Uterus (tissue), 3 donors: ENCODE measurements at regions not wholly inside any gene's neighbourhood (a gene's known extent, or its start where the extent isn't known, plus 50 kb on each side); places are given as distances from the start of the nearest gene placed in this dataset.
"Not testable (repeated sequence)": the region's sequence is repeated elsewhere in the genome, so short reads cannot be mapped to it uniquely, and the experiment has no call there.

Experiments used
- DNase-seq, 2 donors: peaks; one replicate each; pipeline ENCODE4 v3.0.0-alpha.2; 2019 to 2020
- H3K27ac ChIP-seq, 2 donors: fragments of 200-600 bp; sonication (generic); 1 replicate in 1 of 2; 2 replicates in 1 of 2; pipeline ENCODE4 v1.5.1; 2016 to 2018
- H3K27me3 ChIP-seq, 2 donors: fragments of 200-600 bp; sonication (generic); one replicate each; pipeline ENCODE4 v1.5.1; 2018 to 2019; ENCODE audit warnings: control low read depth in 1 of 2
- H3K36me3 ChIP-seq, 2 donors: fragments of 200-600 bp; sonication (generic); one replicate each; pipeline ENCODE4 v1.5.1; 2019; ENCODE audit warnings: control low read depth in 1 of 2
- H3K4me1 ChIP-seq, 2 donors: fragments of 200-600 bp; sonication (generic); one replicate each; pipeline ENCODE4 v1.5.1; 2018 to 2019; ENCODE audit warnings: control low read depth in 1 of 2
- H3K4me3 ChIP-seq, 2 donors: fragments of 200-600 bp; sonication (generic); 1 replicate in 1 of 2; 2 replicates in 1 of 2; pipeline ENCODE4 v1.5.1; 2018 to 2019; ENCODE audit warnings: mild to moderate bottlenecking in 1 of 2
- H3K9me3 ChIP-seq, 2 donors: fragments of 200-600 bp; sonication (generic); one replicate each; pipeline ENCODE4 v1.5.1; 2019; ENCODE audit warnings: control low read depth in 1 of 2
- POLR2A ChIP-seq, 2 donors: fragments of 450-650 bp; IDR thresholded peaks; one replicate each; pipeline ENCODE4 v1.6.1; 2016; ENCODE audit warnings: antibody characterized with exemption in 2 of 2, mild to moderate bottlenecking in 1 of 2, moderate library complexity in 1 of 2
- intact Hi-C: fragments of 100-400 bp; cut with DNase I; formaldehyde crosslinking; loops from one replicate; pipeline ENCODE4 v1.15.1; 2023; ENCODE audit warnings: low total_unique reads
- TF ChIP-seq, protein P1 (sequence below), 4 experiments: fragments of 200-600 bp in 2 of 4; fragments of 450-650 bp in 2 of 4; sonication (generic) in 2 of 4; IDR thresholded peaks; one replicate each; pipeline ENCODE4 v1.5.1; 2016 to 2019; ENCODE audit warnings: antibody characterized with exemption in 4 of 4, mild to moderate bottlenecking in 2 of 4, moderate library complexity in 1 of 4
- donor health status: DM: yes; HTN: yes; CAD: no.

DNA sequence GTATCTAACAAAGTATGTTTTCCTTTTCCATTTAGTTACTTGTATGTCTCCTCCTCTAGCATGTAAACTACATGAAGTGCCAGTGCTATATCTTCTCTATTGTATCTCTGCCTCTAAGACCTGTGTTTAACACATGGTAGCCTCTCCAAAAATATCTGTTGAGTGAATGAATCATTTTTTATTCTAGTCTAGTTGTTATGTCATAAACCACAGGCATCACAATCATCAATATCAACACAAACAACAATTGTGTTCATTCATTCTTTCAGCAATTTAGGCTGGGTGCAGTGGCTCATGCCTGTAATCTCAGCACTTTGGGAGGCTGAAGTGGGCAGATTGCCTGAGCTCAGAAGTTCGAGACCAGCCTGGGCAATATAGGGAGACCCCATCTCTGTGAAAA is 111.6 kb upstream of the EYA4 start:
- Histone ChIP-seq H3K4me1 (peaks cover 0 to 6% of the 10 kb centered on the region in 2 donors), H3K27ac (no peak overlapping the region), H3K27me3 (no peaks in the 10 kb centered on the region), H3K9me3 (no peaks in the 10 kb centered on the region), H3K4me3 (no peak overlapping the region), H3K36me3 (no peaks in the 10 kb centered on the region)
- no peak for DNase-seq
- intact Hi-C loops, result no loop called here
- no peak for TF ChIP-seq POLR2A (IDR thresholded peaks at IDR 0.05)
- TF ChIP-seq, protein P1, sequence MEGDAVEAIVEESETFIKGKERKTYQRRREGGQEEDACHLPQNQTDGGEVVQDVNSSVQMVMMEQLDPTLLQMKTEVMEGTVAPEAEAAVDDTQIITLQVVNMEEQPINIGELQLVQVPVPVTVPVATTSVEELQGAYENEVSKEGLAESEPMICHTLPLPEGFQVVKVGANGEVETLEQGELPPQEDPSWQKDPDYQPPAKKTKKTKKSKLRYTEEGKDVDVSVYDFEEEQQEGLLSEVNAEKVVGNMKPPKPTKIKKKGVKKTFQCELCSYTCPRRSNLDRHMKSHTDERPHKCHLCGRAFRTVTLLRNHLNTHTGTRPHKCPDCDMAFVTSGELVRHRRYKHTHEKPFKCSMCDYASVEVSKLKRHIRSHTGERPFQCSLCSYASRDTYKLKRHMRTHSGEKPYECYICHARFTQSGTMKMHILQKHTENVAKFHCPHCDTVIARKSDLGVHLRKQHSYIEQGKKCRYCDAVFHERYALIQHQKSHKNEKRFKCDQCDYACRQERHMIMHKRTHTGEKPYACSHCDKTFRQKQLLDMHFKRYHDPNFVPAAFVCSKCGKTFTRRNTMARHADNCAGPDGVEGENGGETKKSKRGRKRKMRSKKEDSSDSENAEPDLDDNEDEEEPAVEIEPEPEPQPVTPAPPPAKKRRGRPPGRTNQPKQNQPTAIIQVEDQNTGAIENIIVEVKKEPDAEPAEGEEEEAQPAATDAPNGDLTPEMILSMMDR (IDR thresholded peaks at IDR 0.05), result no peak

DNA sequence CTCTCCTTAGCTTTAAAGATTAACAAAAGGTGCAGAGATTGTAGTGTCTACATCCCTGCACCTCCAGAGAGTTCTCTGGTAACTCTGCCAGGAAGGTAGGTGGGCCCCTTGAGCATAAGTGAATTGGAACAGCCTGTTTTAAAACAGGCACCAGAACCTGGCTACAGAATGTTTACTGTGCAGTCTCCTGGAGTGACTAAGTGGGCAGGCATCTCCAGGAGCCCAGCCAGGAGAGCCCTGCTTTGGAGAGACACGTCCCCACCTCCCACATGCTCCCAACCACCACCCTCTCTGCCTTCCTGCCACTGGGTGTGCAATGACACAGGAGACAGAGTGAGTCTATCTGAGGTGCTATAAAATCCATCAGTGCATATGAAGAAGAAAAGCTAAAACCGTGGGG is 110.3 kb upstream of the EYA4 start:
- peak; percentile 18 to 21 for DNase-seq
- H3K27ac ChIP-seq, result no peak overlapping the region

DNA sequence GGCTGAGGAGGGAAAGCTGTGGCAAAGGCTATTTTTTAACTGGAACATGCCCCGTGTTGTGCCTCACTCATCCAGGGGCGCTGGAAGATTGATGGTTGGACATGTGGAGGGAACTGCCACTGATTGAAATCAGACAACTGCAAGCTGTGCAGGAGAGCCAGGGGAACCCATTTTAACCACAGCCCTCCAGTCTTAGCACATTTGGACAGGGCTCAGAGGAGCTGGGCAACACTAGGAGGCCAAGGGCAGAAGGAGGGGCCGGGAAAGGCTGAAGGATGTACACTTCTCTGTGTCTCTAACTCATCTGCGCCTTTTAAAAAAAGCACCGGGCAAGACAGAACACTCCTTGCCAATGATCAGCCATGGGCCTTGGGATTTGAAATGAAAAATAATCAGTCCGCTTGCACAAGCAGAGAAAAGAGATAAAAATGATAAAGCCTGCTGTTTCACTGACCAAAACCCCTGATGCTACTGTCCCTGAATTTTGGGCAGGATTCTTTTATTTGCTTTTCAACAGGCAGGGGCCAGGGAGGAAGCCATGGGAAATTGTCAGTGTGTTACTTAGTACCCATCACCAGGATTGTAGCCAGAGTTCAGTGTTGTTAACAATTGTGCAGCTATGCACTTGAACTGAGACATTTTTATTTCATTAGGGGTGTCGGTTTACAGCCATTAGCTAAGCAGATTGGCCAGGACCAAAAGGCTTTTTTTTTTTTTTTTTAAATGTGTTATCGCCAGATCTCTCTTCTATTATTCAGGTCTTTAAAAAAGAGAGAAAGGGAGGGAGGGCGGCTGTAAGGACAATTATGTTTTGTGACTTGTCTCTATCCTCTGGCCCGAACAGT is 109.3 kb upstream of the EYA4 start:
- intact Hi-C loops, result no loop called here
- Histone ChIP-seq H3K4me3 (no peak overlapping the region), H3K36me3 (no peaks in the 10 kb centered on the region), H3K27ac (peak overlapping the region in 1 of 2 donors; percentile 26), H3K9me3 (no peaks in the 10 kb centered on the region), H3K4me1 (peaks cover 0 to 6% of the 10 kb centered on the region in 2 donors), H3K27me3 (no peaks in the 10 kb centered on the region)
- no peak for TF ChIP-seq POLR2A (IDR thresholded peaks at IDR 0.05)
- TF ChIP-seq, protein P1 (IDR thresholded peaks at IDR 0.05), result no peak
- no peak for DNase-seq

More for the DNA sequence above, 110.3 kb upstream of the EYA4 start:
- TF ChIP-seq, protein P1 (IDR thresholded peaks at IDR 0.05), result no peak
- TF ChIP-seq POLR2A (IDR thresholded peaks at IDR 0.05), result no peak
- intact Hi-C loops, result no loop called here
- Histone ChIP-seq H3K4me1 (peaks cover 0 to 6% of the 10 kb centered on the region in 2 donors), H3K4me3 (no peak overlapping the region), H3K27me3 (no peaks in the 10 kb centered on the region), H3K36me3 (no peaks in the 10 kb centered on the region), H3K9me3 (no peaks in the 10 kb centered on the region)

DNA sequence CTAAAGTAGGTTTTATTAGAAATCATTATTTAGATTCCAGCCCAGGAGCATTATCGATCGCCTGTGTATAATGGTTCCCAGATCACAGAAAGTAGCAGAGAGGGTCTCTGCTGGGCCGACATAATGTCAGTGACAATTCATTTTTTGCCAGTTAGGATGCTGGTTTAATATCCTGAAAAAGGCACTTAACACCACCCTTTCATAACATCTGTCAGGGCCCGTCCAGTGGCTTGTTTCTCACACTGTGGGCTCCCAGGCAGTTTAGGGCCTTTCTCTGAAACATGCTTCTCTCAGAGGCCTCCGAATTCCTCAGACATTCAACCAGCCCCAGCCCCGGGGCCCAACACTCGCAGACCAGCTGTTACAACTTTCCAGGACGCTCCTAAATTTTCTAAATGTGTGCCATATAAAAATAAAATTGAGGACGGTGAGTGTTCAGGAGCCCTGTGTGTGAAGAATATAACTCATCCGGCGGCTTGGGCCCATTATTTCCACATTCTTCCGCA is 108.6 kb upstream of the EYA4 start:
- H3K27me3 ChIP-seq, result no peaks in the 10 kb centered on the region
- no peaks in the 10 kb centered on the region for H3K9me3 ChIP-seq
- DNase-seq, result no peak
- peaks cover 0 to 6% of the 10 kb centered on the region in 2 donors for H3K4me1 ChIP-seq
- TF ChIP-seq, protein P1 (IDR thresholded peaks at IDR 0.05), result no peak
- no peak for TF ChIP-seq POLR2A (IDR thresholded peaks at IDR 0.05)
- H3K27ac ChIP-seq, result peak overlapping the region in 1 of 2 donors; percentile 26
- intact Hi-C loops, result no loop called here
- no peak overlapping the region for H3K4me3 ChIP-seq
- H3K36me3 ChIP-seq, result no peaks in the 10 kb centered on the region

DNA sequence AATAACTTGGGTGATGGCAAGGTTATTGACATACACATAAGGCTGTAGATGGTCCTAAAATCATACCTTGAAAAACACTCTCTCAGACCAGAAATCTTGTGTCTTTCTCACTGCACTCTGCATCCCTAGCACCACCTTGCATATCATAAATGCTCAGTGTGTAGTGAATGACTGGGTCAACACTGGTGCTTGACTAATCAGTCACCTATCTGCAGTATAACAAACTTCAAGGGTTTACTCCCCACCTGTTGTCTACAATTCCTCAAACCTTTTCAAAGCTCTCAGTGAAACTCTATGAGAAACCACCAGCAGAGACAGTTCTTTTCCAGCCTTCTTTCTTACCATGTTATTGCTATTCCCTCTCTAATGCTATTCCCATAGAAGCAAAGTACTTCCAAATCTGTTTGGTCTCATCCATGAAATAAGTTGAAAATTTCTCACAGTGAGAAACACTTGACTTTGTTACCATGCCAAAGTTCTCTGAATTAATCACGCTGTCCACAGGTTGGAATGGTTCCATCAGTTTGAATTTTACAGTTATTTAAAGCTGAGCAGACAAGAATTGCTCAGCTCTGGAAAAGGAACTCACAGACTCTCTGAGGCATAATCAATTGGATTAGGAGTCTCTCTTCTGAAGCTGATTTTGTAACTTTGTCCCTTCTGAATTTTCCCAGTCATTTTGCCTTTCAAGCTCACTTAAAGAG is 104.8 kb upstream of the EYA4 start:
- TF ChIP-seq, protein P1 (IDR thresholded peaks at IDR 0.05), result no peak
- H3K9me3 ChIP-seq, result no peaks in the 10 kb centered on the region
- no peaks in the 10 kb centered on the region for H3K4me1 ChIP-seq
- DNase-seq, result no peak
- H3K4me3 ChIP-seq, result no peak overlapping the region
- H3K27ac ChIP-seq, result no peak overlapping the region
- H3K27me3 ChIP-seq, result no peaks in the 10 kb centered on the region
- intact Hi-C loops, result no loop called here
- H3K36me3 ChIP-seq, result no peaks in the 10 kb centered on the region

DNA sequence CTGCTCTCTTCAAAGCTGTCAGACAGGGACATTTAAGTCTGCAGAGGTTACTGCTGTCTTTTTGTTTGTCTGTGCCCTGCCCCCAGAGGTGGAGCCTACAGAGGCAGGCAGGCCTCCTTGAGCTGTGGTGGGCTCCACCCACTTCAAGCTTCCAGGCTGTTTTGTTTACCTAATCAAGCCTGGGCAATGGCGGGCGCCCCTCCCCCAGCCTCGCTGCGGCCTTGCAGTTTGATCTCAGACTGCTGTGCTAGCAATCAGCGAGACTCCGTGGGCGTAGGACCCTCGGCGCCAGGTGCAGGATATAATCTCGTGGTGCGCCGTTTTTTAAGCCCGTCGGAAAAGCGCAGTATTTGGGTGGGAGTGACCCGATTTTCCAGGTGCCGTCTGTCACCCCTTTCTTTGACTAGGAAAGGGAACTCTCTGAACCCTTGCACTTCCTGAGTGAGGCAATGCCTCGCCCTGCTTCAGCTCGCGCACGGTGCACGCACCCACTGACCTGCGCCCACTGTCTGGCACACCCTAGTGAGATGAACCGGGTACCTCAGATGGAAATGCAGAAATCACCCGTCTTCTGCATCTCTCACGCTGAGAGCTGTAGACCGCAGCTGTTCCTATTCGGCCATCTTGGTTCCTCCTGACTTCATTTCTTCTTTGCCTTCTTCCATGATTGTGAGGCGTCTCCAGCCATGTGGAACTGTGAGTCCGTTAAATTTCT is 93.5 kb upstream of the EYA4 start:
- intact Hi-C loops, DNase-seq, H3K4me3 ChIP-seq, H3K27me3 ChIP-seq, H3K36me3 ChIP-seq, H3K9me3 ChIP-seq, H3K27ac ChIP-seq, H3K4me1 ChIP-seq: not testable (repeated sequence)
